Neural cell (in vitro differentiated cells): ENCODE measurements at regions not wholly inside any gene's neighbourhood (a gene's known extent, or its start where the extent isn't known, plus 50 kb on each side); places are given as distances from the start of the nearest gene placed in this dataset.

Source experiments
- CTCF ChIP-seq: fragments of 450-650 bp; IDR thresholded peaks from 2 replicates; pipeline ENCODE4 v1.5.1; 2014; ENCODE audit warnings: antibody characterized with exemption, mild to moderate bottlenecking, moderate library complexity; ENCODE audit not compliant: poor library complexity, severe bottlenecking
- EP300 ChIP-seq: fragments of 450-650 bp; conservative IDR thresholded peaks from 2 replicates; pipeline ENCODE4 v1.6.1; 2014; ENCODE audit warnings: antibody characterized with exemption, mild to moderate bottlenecking, moderate library complexity; ENCODE audit not compliant: poor library complexity, severe bottlenecking
- EZH2 ChIP-seq: fragments of 200-600, 300-800 bp; shearing (Covaris generic), sonication (generic); IDR thresholded peaks from 2 replicates; pipeline ENCODE4 v1.6.1; 2014; ENCODE audit warnings: antibody characterized with exemption, low read length, borderline replicate concordance, mild to moderate bottlenecking; ENCODE audit not compliant: insufficient read depth, poor library complexity, severe bottlenecking
- MXI1 ChIP-seq: fragments of 450-650 bp; conservative IDR thresholded peaks from 2 replicates; pipeline ENCODE4 v1.6.1; 2014; ENCODE audit warnings: antibody characterized with exemption, mild to moderate bottlenecking; ENCODE audit not compliant: poor library complexity, severe bottlenecking
- POLR2AphosphoS5 ChIP-seq: IDR thresholded peaks from 2 replicates; pipeline ENCODE4 v1.6.1; 2012
- RAD21 ChIP-seq: fragments of 450-650 bp; conservative IDR thresholded peaks from 2 replicates; pipeline ENCODE4 v1.6.1; 2014; ENCODE audit warnings: antibody characterized with exemption, mild to moderate bottlenecking, moderate library complexity
- REST ChIP-seq: IDR thresholded peaks from 2 replicates; pipeline ENCODE4 v1.6.1; 2012; ENCODE audit warnings: borderline replicate concordance
- SMC3 ChIP-seq: fragments of 450-650 bp; conservative IDR thresholded peaks from 2 replicates; pipeline ENCODE4 v1.6.1; 2014; ENCODE audit warnings: antibody characterized with exemption, mild to moderate bottlenecking, moderate library complexity; ENCODE audit not compliant: poor library complexity
- TAF1 ChIP-seq: IDR thresholded peaks from 2 replicates; pipeline ENCODE4 v1.6.1; 2012; ENCODE audit warnings: low read depth

- TF ChIP-seq CTCF (no peak), TAF1 (no peak), EZH2 (no peak), REST (peak; percentile 85), SMC3 (no peak), RAD21 (no peak), EP300 (peak; percentile 38), POLR2AphosphoS5 (peak; percentile 45), MXI1 (no peak)
These were observed 294.0 kb downstream of the YTHDC2 start for GRCh38 chr5:113807427-113807991.
